ENCODE measurements at regions not wholly inside any gene's neighbourhood (a gene's known extent, or its start where the extent isn't known, plus 50 kb on each side); places are given as distances from the start of the nearest gene placed in this dataset.

DNA sequence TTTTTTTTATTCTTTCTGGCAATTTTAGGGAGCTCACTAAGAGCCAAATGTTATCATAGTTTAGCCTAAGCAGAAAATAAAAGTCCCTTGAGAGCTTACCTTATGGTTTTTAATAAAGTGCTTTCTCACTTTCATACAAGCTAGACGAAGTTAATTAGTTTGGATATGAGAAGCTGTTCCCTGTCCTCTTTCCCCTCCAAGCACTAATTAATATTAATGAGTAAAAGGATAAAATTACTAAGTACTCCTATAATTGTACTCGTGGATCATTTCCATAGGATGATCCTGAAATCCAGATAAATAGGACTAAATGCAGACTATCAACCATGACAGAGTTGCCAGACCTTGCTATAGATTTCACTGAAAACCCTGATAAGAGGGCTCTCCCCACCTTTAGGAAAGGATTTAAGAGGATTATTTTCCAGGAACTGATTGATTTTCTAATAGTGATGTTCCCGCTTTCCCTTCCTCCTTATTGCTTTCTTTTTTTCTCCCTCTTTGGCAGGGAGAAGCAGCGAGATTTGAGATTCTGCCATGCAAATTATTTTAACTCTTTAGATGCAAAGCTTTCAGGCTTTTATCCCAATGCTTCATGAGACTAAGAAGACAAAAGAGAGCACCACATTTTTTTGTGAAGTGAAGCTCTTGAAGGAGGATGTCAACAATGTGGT is 58.3 kb upstream of the HECW1 start:
- FAIRE-seq, result no peak
- Histone ChIP-seq H3K4me3 (replicated peaks in 1 of 3; ENCODE audit: insufficient read depth in 1 of 3, low read depth in 1 of 3, low read length in 3 of 3) (no peak overlapping the region), H3K36me3 (ENCODE audit: control insufficient read depth in 2 of 2, extremely low read depth in 1 of 2, insufficient read depth in 2 of 2, low read length in 2 of 2) (no peaks in the 10 kb centered on the region), H2AFZ (ENCODE audit: low read depth, low read length) (no peak overlapping the region), H3K27ac (ENCODE audit: insufficient read depth, low read depth, low read length) (no peak overlapping the region), H3K9me1 (replicated peaks; ENCODE audit: control insufficient read depth, extremely low read depth, insufficient read depth, low read length) (no peaks in the 10 kb centered on the region), H3K9me3 (replicated peaks; ENCODE audit: control insufficient read depth, insufficient read depth, low read length) (no peaks in the 10 kb centered on the region), H4K20me1 (replicated peaks; ENCODE audit: control insufficient read depth, extremely low read depth, insufficient read depth, low read length) (no peaks in the 10 kb centered on the region), H3K27me3 (ENCODE audit: control insufficient read depth in 2 of 2, insufficient read depth in 2 of 2, low read length in 2 of 2) (no peaks in the 10 kb centered on the region), H3K4me1 (ENCODE audit: control insufficient read depth, extremely low read depth, insufficient read depth, low read length) (no peaks in the 10 kb centered on the region), H3K79me2 (ENCODE audit: control insufficient read depth, insufficient read depth, low read length) (no peaks in the 10 kb centered on the region), H3K4me2 (ENCODE audit: insufficient read depth, low read length) (no peak overlapping the region), H3K9ac (replicated peaks; ENCODE audit: extremely low read depth, insufficient read depth, low read length) (no peak overlapping the region)
- no peak for DNase-seq (ENCODE audit: low read depth, low spot score)
- TF ChIP-seq, protein P1, sequence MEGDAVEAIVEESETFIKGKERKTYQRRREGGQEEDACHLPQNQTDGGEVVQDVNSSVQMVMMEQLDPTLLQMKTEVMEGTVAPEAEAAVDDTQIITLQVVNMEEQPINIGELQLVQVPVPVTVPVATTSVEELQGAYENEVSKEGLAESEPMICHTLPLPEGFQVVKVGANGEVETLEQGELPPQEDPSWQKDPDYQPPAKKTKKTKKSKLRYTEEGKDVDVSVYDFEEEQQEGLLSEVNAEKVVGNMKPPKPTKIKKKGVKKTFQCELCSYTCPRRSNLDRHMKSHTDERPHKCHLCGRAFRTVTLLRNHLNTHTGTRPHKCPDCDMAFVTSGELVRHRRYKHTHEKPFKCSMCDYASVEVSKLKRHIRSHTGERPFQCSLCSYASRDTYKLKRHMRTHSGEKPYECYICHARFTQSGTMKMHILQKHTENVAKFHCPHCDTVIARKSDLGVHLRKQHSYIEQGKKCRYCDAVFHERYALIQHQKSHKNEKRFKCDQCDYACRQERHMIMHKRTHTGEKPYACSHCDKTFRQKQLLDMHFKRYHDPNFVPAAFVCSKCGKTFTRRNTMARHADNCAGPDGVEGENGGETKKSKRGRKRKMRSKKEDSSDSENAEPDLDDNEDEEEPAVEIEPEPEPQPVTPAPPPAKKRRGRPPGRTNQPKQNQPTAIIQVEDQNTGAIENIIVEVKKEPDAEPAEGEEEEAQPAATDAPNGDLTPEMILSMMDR (IDR thresholded peaks at IDR 0.05; ENCODE audit: extremely low read depth in 1 of 2, insufficient read depth in 1 of 2, low read depth in 1 of 2, low read length in 2 of 2), result no peak
- TF ChIP-seq POLR2AphosphoS5 (IDR thresholded peaks at IDR 0.05; ENCODE audit: insufficient read depth, low read depth, low read length), result no peak
- dilution Hi-C loops (cut with MboI; ENCODE audit: extremely low pct_ligation_motif_present, low sequenced_read_pairs), result no loop called here
- intact Hi-C loops (cut with micrococcal nuclease), result no loop called here
- BruUV-seq (replicated peaks), result no TSS peak
- POLR2A ChIA-PET, result no interaction called here
- CTCF ChIA-PET, result no interaction called here

DNA sequence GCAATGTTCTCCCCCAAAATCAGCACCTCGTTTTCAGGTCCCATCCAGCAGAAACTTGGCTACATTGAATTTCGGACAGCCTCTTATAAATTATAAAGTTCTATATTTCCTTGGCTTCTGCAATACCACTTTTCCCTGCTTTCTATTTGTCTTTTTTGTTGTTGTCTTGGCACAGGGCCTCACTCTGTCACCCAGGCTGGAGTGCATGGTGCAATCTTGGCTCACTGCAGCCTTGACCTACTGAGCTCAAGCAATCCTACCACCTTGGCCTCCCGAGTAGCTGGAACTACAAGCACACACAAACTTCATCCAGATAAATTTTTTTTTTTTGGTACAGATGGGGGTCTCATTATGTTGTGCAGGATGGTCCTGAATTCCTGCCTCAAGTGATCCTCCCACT is 55.3 kb upstream of the HECW1 start:
- H4K20me1 ChIP-seq (replicated peaks; ENCODE audit: control insufficient read depth, extremely low read depth, insufficient read depth, low read length), result no peaks in the 10 kb centered on the region
- H3K4me3 ChIP-seq (replicated peaks in 1 of 3; ENCODE audit: insufficient read depth in 1 of 3, low read depth in 1 of 3, low read length in 3 of 3), result no peak overlapping the region
- no peaks in the 10 kb centered on the region for H3K9me3 ChIP-seq (replicated peaks; ENCODE audit: control insufficient read depth, insufficient read depth, low read length)
- no peak overlapping the region for H3K9ac ChIP-seq (replicated peaks; ENCODE audit: extremely low read depth, insufficient read depth, low read length)
- dilution Hi-C loops (cut with MboI; ENCODE audit: extremely low pct_ligation_motif_present, low sequenced_read_pairs), result no loop called here
- intact Hi-C loops (cut with micrococcal nuclease), result no loop called here
- H3K4me1 ChIP-seq (ENCODE audit: control insufficient read depth, extremely low read depth, insufficient read depth, low read length), result no peaks in the 10 kb centered on the region
- POLR2A ChIA-PET, result no interaction called here
- H2AFZ ChIP-seq (ENCODE audit: low read depth, low read length), result no peak overlapping the region
- BruUV-seq (replicated peaks), result no TSS peak
- H3K27me3 ChIP-seq (ENCODE audit: control insufficient read depth in 2 of 2, insufficient read depth in 2 of 2, low read length in 2 of 2), result no peaks in the 10 kb centered on the region
- H3K4me2 ChIP-seq (ENCODE audit: insufficient read depth, low read length), result no peak overlapping the region
- no peaks in the 10 kb centered on the region for H3K36me3 ChIP-seq (ENCODE audit: control insufficient read depth in 2 of 2, extremely low read depth in 1 of 2, insufficient read depth in 2 of 2, low read length in 2 of 2)
- FAIRE-seq (no peak), DNase-seq (ENCODE audit: low read depth, low spot score) (no peak)
- no peaks in the 10 kb centered on the region for H3K9me1 ChIP-seq (replicated peaks; ENCODE audit: control insufficient read depth, extremely low read depth, insufficient read depth, low read length)
- H3K27ac ChIP-seq (ENCODE audit: insufficient read depth, low read depth, low read length), result no peak overlapping the region
- CTCF ChIA-PET, result no interaction called here
- H3K79me2 ChIP-seq (ENCODE audit: control insufficient read depth, insufficient read depth, low read length), result no peaks in the 10 kb centered on the region
- TF ChIP-seq GATA2 (IDR thresholded peaks at IDR 0.05; ENCODE audit: insufficient read depth, insufficient read length, low read depth, low read length), result no peak
- TF ChIP-seq FOS (IDR thresholded peaks at IDR 0.05; ENCODE audit: borderline replicate concordance, insufficient read depth, low read length), result no peak
- TF ChIP-seq EZH2 (IDR thresholded peaks at IDR 0.05; ENCODE audit: borderline replicate concordance, low read depth, low read length, severe bottlenecking), result no peak
- no peak for TF ChIP-seq POLR2AphosphoS5 (IDR thresholded peaks at IDR 0.05; ENCODE audit: insufficient read depth, low read depth, low read length)
- TF ChIP-seq POLR2A (IDR thresholded peaks at IDR 0.05; ENCODE audit: low read depth, low read length), result no peak
- TF ChIP-seq, protein P2, sequence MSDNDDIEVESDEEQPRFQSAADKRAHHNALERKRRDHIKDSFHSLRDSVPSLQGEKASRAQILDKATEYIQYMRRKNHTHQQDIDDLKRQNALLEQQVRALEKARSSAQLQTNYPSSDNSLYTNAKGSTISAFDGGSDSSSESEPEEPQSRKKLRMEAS (IDR thresholded peaks at IDR 0.05; ENCODE audit: insufficient read depth, insufficient read length), result no peak
- TF ChIP-seq, protein P1 (IDR thresholded peaks at IDR 0.05; ENCODE audit: extremely low read depth in 1 of 2, insufficient read depth in 1 of 2, low read depth in 1 of 2, low read length in 2 of 2), result no peak
- no peak for TF ChIP-seq MYC (IDR thresholded peaks at IDR 0.05; ENCODE audit: low read depth, low read length)
- TF ChIP-seq JUN (IDR thresholded peaks at IDR 0.05; ENCODE audit: borderline replicate concordance, insufficient read depth, insufficient read length, low read depth), result no peak

Data from endothelial cell of umbilical vein (primary cell).